Loucy (cell line): ENCODE measurements at regions not wholly inside any gene's neighbourhood (a gene's known extent, or its start where the extent isn't known, plus 50 kb on each side); places are given as distances from the start of the nearest gene placed in this dataset.

Experiments used
- EZH2phosphoT487 ChIP-seq: fragments of 200-600 bp; IDR thresholded peaks from 2 replicates; pipeline ENCODE4 v1.6.1; 2018; ENCODE audit warnings: antibody characterized with exemption, mild to moderate bottlenecking, moderate library complexity, borderline replicate concordance
- TF ChIP-seq, protein P1 (sequence below): fragments of 200-600 bp; sonication (generic); conservative IDR thresholded peaks from 2 replicates; pipeline ENCODE4 v1.5.1; 2014; ENCODE audit warnings: mild to moderate bottlenecking, antibody characterized with exemption, low read length

DNA sequence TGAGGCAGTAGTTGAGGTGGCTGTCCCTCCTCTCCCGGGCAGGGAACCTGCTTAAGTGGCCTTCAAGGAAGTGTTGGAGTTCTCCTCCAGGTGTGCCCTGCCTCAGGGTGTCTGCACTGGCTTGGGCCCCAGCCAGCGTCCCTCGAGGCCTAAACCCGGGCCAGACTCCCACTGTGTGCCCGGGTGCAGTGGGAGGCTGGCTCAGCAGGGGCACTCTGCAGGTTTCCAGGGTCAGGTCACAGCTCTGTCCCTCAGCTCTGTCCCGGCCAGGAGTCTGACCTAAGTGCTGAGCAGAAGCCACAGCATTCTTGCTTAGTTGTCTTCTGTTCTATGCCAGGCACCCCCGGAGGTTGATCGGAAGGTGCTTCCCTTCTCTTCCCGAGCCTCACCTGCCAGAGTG is 69.0 kb upstream of the OTOS start:
- TF ChIP-seq, protein P1, sequence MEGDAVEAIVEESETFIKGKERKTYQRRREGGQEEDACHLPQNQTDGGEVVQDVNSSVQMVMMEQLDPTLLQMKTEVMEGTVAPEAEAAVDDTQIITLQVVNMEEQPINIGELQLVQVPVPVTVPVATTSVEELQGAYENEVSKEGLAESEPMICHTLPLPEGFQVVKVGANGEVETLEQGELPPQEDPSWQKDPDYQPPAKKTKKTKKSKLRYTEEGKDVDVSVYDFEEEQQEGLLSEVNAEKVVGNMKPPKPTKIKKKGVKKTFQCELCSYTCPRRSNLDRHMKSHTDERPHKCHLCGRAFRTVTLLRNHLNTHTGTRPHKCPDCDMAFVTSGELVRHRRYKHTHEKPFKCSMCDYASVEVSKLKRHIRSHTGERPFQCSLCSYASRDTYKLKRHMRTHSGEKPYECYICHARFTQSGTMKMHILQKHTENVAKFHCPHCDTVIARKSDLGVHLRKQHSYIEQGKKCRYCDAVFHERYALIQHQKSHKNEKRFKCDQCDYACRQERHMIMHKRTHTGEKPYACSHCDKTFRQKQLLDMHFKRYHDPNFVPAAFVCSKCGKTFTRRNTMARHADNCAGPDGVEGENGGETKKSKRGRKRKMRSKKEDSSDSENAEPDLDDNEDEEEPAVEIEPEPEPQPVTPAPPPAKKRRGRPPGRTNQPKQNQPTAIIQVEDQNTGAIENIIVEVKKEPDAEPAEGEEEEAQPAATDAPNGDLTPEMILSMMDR, result no peak
- no peak for TF ChIP-seq EZH2phosphoT487
